ENCODE measurements at regions not wholly inside any gene's neighbourhood (a gene's known extent, or its start where the extent isn't known, plus 50 kb on each side); places are given as distances from the start of the nearest gene placed in this dataset.

- TF ChIP-seq EZH2 (IDR thresholded peaks at IDR 0.05; ENCODE audit: insufficient read depth, poor library complexity, severe bottlenecking): no peak
- TF ChIP-seq EZH2phosphoT487 (IDR thresholded peaks at IDR 0.05; ENCODE audit: insufficient read depth, low read depth): no peak
- Histone ChIP-seq H3K9ac (no peak overlapping the region), H2AFZ (no peak overlapping the region), H3K4me3 (no peak overlapping the region), H3K4me1 (ENCODE audit: insufficient read depth) (peaks cover 7% of the 10 kb centered on the region; the same call in 1 of the 2 replicates), H3K27ac (no peak overlapping the region), H3K79me2 (ENCODE audit: insufficient read depth) (no peaks in the 10 kb centered on the region), H3K9me3 (ENCODE audit: low read depth) (no peaks in the 10 kb centered on the region), H3K36me3 (ENCODE audit: low read depth) (no peaks in the 10 kb centered on the region), H4K20me1 (ENCODE audit: insufficient read depth) (no peaks in the 10 kb centered on the region), H3K27me3 (replicated peaks; ENCODE audit: insufficient read depth) (no peaks in the 10 kb centered on the region), H3K4me2 (ENCODE audit: unreplicated experiment) (no peak overlapping the region), H3K9me2 (ENCODE audit: insufficient read depth) (no peaks in the 10 kb centered on the region), H3F3A (ENCODE audit: insufficient read depth) (peaks cover 14% of the 10 kb centered on the region; the same call in 1 of the 2 replicates)
- no peak for DNase-seq
- in situ Hi-C loops (cut with MboI): no loop called here
- WGBS, 2 experiments (ENCODE audit: low coverage in 1 of 2, low lambda C conversion rate in 2 of 2, missing lambda C conversion rate in 2 of 2): 92% methylated on average over 3 of the region's 3 CpGs
Observed at GRCh38 chr2:226680719-226681118, 118.9 kb downstream of the IRS1 start.

DNA sequence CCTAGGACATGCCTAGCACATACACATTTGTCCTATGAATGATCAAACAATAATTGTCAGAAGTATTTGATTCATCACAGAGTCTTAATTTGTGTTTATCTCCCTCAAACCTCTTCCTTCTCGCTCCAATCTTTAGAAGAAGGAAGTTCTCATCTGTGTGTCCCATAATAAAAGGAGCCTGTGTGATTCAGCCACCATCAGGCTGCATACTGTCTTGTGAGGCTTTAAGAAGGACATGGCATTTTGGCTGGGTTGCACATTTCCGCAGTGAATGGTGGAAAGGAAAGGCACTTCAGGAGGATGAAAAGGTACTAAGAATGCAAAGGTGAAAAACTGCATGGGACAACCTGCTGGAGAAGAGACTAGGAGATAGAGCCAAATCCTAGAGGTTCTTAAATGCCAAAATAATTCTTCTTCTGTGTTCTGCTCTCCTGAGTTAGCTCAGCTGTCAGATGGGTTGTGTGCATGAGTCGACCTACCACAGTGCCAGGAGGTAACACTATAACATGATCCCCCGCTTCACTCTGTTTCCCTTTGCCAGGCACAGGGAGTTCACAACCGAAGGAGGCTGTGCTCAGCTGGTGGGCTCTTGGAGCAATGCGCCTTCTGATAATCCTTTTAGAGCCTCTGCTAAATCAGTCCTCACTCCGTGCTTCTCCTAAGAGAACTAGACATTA is 120.1 kb downstream of the IRS1 start:
- peaks cover 7% of the 10 kb centered on the region; the same call in 1 of the 2 replicates for H3K4me1 ChIP-seq (ENCODE audit: insufficient read depth)
- no peak overlapping the region for H3K27ac ChIP-seq
- H3K36me3 ChIP-seq (ENCODE audit: low read depth): no peaks in the 10 kb centered on the region
- peaks cover 14% of the 10 kb centered on the region; the same call in 1 of the 2 replicates for H3F3A ChIP-seq (ENCODE audit: insufficient read depth)
- in situ Hi-C loops (cut with MboI): no loop called here
- H3K9me3 ChIP-seq (ENCODE audit: low read depth): no peaks in the 10 kb centered on the region
- no peaks in the 10 kb centered on the region for H3K27me3 ChIP-seq (replicated peaks; ENCODE audit: insufficient read depth)
- H2AFZ ChIP-seq: no peak overlapping the region
- H3K4me2 ChIP-seq (ENCODE audit: unreplicated experiment): no peak overlapping the region
- no peaks in the 10 kb centered on the region for H3K9me2 ChIP-seq (ENCODE audit: insufficient read depth)
- no peaks in the 10 kb centered on the region for H4K20me1 ChIP-seq (ENCODE audit: insufficient read depth)
- 88 to 91% methylated on average over 7 of the region's 7 CpGs for WGBS, 2 experiments (ENCODE audit: low coverage in 1 of 2, low lambda C conversion rate in 2 of 2, missing lambda C conversion rate in 2 of 2)
- no peak overlapping the region for H3K9ac ChIP-seq
- H3K79me2 ChIP-seq (ENCODE audit: insufficient read depth): no peaks in the 10 kb centered on the region
- TF ChIP-seq EZH2phosphoT487 (IDR thresholded peaks at IDR 0.05; ENCODE audit: insufficient read depth, low read depth) (no peak), EZH2 (IDR thresholded peaks at IDR 0.05; ENCODE audit: insufficient read depth, poor library complexity, severe bottlenecking) (no peak)
- no peak overlapping the region for H3K4me3 ChIP-seq
- no peak for DNase-seq

DNA sequence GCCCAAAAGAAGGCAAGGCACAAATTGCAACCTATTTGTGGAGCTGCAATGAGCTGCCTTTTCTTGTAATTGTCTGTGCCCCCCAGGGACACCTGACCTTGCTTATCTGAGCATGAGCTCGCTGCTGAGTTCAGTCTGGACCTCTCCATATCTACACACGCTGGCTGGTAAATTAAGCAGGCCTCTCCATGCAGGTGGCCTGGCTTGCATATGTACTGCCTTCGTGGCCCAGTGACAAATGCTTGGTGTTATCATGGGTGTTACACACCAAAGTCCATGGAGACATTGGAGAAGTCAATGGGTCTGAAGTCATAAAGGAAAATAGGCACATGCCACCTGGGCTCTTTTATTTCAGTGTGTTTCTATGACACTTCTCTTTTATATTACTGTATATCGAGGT is 121.2 kb downstream of the IRS1 start:
- Histone ChIP-seq H3F3A (ENCODE audit: insufficient read depth) (peaks cover 7% of the 10 kb centered on the region; the same call in 1 of the 2 replicates), H2AFZ (no peak overlapping the region), H3K36me3 (ENCODE audit: low read depth) (no peaks in the 10 kb centered on the region), H3K27ac (no peak overlapping the region), H3K4me3 (no peak overlapping the region), H3K4me1 (ENCODE audit: insufficient read depth) (peaks cover 15% of the 10 kb centered on the region), H4K20me1 (ENCODE audit: insufficient read depth) (no peaks in the 10 kb centered on the region), H3K9me3 (ENCODE audit: low read depth) (no peaks in the 10 kb centered on the region), H3K9ac (no peak overlapping the region), H3K4me2 (ENCODE audit: unreplicated experiment) (no peak overlapping the region), H3K79me2 (ENCODE audit: insufficient read depth) (no peaks in the 10 kb centered on the region), H3K27me3 (replicated peaks; ENCODE audit: insufficient read depth) (no peaks in the 10 kb centered on the region), H3K9me2 (ENCODE audit: insufficient read depth) (no peaks in the 10 kb centered on the region)
- no peak for TF ChIP-seq EZH2 (IDR thresholded peaks at IDR 0.05; ENCODE audit: insufficient read depth, poor library complexity, severe bottlenecking)
- no peak for TF ChIP-seq EZH2phosphoT487 (IDR thresholded peaks at IDR 0.05; ENCODE audit: insufficient read depth, low read depth)
- DNase-seq: no peak
- 80 to 82% methylated on average over 4 of the region's 4 CpGs for WGBS, 2 experiments (ENCODE audit: low coverage in 1 of 2, low lambda C conversion rate in 2 of 2, missing lambda C conversion rate in 2 of 2)
- in situ Hi-C loops (cut with MboI): no loop called here

DNA sequence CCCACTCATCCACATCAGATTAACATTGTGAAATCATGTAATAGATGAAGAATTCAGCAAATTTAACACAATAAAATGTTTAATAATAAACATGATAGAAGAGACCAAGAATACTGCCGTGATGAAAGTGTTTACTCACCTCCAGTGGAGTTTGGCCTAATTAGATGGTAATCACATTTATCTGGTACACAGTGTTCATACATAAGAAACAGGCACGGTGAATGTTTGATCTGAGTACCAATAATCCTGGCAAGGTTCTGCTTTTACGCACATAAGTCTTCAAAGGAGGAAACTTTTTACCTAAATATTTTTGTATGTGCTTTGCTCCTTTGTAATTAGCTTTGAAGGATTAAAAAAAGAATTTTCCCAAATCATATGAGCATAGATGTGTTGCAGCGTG is 122.5 kb downstream of the IRS1 start:
- TF ChIP-seq EZH2phosphoT487 (IDR thresholded peaks at IDR 0.05; ENCODE audit: insufficient read depth, low read depth) (no peak), EZH2 (IDR thresholded peaks at IDR 0.05; ENCODE audit: insufficient read depth, poor library complexity, severe bottlenecking) (no peak)
- WGBS, 2 experiments (ENCODE audit: low coverage in 1 of 2, low lambda C conversion rate in 2 of 2, missing lambda C conversion rate in 2 of 2): 92 to 93% methylated on average over 4 of the region's 4 CpGs

More for the DNA sequence above, 122.5 kb downstream of the IRS1 start:
- Histone ChIP-seq H3F3A (ENCODE audit: insufficient read depth) (peaks cover 11% of the 10 kb centered on the region), H3K36me3 (ENCODE audit: low read depth) (no peaks in the 10 kb centered on the region), H4K20me1 (ENCODE audit: insufficient read depth) (no peaks in the 10 kb centered on the region), H3K27ac (no peak overlapping the region), H3K9ac (no peak overlapping the region), H3K79me2 (ENCODE audit: insufficient read depth) (no peaks in the 10 kb centered on the region), H3K4me2 (ENCODE audit: unreplicated experiment) (no peak overlapping the region), H3K9me2 (ENCODE audit: insufficient read depth) (no peaks in the 10 kb centered on the region), H2AFZ (no peak overlapping the region), H3K4me1 (ENCODE audit: insufficient read depth) (peaks cover 17% of the 10 kb centered on the region), H3K4me3 (no peak overlapping the region), H3K9me3 (ENCODE audit: low read depth) (no peaks in the 10 kb centered on the region), H3K27me3 (replicated peaks; ENCODE audit: insufficient read depth) (no peaks in the 10 kb centered on the region)
- DNase-seq: no peak
- in situ Hi-C loops (cut with MboI): no loop called here

Measured in GM23248 (cell line).